Bronchial epithelial cell (primary cell): ENCODE measurements at regions not wholly inside any gene's neighbourhood (a gene's known extent, or its start where the extent isn't known, plus 50 kb on each side); places are given as distances from the start of the nearest gene placed in this dataset.
A peak's percentile ranks its signal among the peaks of the same experiment; 100 is the strongest.

ENCODE experiments used
- DNase-seq: peaks from one replicate; pipeline ENCODE4 v3.0.0-alpha.2; 2010; ENCODE audit warnings: low read depth
- FAIRE-seq: peaks from 2 replicates; lab custom pipeline; 2011; peaks lifted over from hg19 to GRCh38; lab: Jason Lieb, UNC
- H3K27me3 ChIP-seq: 2 replicates; pipeline ENCODE4 v1.5.1; 2011; ENCODE audit warnings: low read length; ENCODE audit not compliant: control insufficient read depth, insufficient read depth
- H3K36me3 ChIP-seq: 2 replicates; pipeline ENCODE4 v1.5.1; 2011; ENCODE audit warnings: low read length; ENCODE audit not compliant: control insufficient read depth, insufficient read depth
- H3K4me3 ChIP-seq: 2 replicates; pipeline ENCODE4 v1.5.1; 2011; ENCODE audit warnings: mild to moderate bottlenecking, low read depth, low read length, control low read depth
- TF ChIP-seq, protein P1 (sequence below): IDR thresholded peaks from 2 replicates; pipeline ENCODE4 v1.5.1; 2011; ENCODE audit warnings: mild to moderate bottlenecking, moderate library complexity, low read length, control low read depth, inconsistent platforms; ENCODE audit not compliant: insufficient read depth, severe bottlenecking

DNA sequence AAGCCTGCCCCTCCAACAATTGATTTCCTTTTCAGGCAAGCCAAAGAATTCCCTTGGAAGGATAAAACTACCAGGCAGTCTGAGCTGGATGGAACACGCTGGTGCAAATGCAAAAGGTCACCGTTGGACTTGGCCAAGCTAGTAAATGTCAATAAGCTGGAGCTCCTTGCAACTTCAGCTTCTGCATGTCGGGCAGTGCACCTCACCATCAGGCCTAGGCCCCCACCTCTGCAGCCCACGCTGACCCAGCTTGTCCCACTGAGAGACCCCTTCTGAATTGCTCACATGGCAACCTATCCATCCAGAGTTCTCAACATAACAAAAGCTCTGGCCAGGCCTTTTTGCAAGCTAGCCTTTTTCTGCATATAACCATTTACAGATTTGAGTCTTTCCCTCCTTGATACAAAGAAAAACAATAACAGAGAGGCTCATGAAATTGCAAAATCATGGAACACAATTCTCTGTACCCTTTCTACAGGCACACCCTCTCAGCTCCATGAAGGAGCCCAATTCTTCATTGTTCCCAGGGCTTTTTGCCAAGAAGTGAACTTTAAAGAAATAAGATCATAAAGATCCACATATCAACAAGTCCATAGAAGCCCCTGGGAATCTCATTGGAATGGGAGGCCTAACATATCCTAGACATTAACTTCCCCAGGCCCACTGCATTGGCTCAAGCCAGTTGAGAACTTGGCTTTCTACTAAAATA, 123.9 kb upstream of the SLIT3 start:
- DNase-seq (no peak), FAIRE-seq (no peak)
- Histone ChIP-seq H3K36me3 (no peaks in the 10 kb centered on the region), H3K27me3 (no peaks in the 10 kb centered on the region), H3K4me3 (no peak overlapping the region)
- TF ChIP-seq, protein P1, sequence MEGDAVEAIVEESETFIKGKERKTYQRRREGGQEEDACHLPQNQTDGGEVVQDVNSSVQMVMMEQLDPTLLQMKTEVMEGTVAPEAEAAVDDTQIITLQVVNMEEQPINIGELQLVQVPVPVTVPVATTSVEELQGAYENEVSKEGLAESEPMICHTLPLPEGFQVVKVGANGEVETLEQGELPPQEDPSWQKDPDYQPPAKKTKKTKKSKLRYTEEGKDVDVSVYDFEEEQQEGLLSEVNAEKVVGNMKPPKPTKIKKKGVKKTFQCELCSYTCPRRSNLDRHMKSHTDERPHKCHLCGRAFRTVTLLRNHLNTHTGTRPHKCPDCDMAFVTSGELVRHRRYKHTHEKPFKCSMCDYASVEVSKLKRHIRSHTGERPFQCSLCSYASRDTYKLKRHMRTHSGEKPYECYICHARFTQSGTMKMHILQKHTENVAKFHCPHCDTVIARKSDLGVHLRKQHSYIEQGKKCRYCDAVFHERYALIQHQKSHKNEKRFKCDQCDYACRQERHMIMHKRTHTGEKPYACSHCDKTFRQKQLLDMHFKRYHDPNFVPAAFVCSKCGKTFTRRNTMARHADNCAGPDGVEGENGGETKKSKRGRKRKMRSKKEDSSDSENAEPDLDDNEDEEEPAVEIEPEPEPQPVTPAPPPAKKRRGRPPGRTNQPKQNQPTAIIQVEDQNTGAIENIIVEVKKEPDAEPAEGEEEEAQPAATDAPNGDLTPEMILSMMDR, result no peak

DNA sequence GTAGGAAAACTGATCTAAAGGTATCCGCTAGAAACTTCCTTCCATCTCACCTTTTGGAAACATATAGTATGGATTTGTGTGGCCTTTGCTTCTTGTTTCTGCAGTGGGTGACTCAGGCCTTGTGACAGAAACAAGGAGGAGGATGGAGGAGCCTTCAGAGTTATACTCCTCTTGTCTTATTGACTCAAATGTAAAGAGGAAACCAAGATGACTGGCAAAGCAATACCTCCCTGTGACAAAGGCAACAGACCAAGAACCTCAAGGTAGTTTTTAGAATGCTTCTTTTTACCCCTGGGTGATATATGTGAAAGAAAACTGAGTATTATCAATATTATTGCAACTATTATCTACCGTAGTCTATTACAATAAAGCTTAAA, 123.3 kb upstream of the SLIT3 start:
- Histone ChIP-seq H3K27me3 (no peaks in the 10 kb centered on the region), H3K36me3 (no peaks in the 10 kb centered on the region), H3K4me3 (no peak overlapping the region)
- FAIRE-seq (no peak), DNase-seq (peak; percentile 15)
- TF ChIP-seq, protein P1, result no peak

DNA sequence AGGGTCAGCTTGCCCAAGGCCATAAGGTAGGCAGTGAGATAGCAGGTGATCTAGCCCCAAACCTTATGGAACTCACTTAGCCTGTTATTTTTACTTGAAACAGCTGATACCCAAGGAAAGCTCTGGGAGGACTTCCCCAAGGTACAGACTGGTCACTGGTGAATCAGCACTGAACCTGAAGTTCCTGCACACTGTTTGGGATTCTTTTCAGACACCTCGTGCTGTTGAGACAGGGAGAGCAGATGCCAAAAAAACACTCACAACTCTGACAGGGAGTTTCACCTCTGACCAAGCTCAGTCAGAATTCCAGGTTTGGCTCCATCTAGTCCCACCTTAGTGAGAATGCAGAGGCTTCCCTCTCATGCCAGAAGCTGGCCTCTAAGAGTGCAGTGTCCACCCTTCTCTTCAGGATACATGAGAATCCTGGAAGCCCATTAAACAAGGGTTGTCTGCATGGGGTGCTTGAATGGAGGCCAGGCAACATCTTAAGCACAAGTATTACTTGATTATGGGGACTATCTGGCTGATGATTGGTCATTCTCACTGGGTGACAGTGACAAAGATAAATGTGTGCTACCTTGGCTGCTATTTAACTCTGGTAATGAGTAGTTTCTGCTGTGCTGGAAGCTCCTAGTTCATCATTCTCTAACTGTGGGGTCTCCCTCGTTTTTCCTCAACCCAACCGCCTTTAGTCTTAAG, 122.8 kb upstream of the SLIT3 start:
- TF ChIP-seq, protein P1, result no peak
- DNase-seq, result peak; percentile 86
- H3K27me3 ChIP-seq, result no peaks in the 10 kb centered on the region
- FAIRE-seq, result no peak
- no peaks in the 10 kb centered on the region for H3K36me3 ChIP-seq
- H3K4me3 ChIP-seq, result no peak overlapping the region

DNA sequence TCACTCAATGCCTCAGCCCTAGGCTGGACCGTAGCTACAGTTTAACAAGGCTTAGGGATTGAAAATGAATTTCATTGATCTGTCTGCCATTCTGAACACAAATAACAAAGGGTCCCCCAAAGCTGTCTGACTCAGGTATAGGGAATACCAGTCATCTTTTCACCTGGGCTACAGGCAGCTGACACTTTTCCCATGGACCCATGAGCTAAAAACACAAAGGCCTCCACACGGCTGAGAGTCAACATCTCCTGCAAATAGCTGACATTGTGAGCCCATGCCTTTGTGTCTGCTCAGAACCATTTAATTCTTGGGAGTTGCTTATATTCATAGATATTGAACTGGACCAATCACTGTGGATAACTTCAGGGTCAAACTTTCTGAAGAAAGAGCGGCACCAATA, 121.1 kb upstream of the SLIT3 start:
- TF ChIP-seq, protein P1, result no peak

DNA sequence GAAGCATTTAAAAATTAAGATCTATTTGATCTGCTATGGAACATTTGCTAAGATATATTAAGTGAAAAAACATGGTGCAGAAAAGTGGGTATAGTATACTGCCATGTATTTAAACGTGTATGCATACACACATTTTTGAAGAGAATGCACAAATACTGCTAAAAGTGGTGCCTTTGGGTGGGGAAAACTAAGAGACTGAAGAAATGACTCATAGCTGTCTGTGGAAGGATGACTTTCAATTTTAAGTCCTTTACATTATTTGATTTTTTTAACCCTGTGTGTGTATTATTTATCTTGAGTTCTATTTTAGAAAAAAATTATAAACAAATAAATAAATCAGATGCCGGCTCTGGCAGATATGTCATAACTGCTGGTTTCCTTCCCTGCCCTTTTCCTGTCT, 120.7 kb upstream of the SLIT3 start:
- Histone ChIP-seq H3K4me3 (no peak overlapping the region), H3K36me3 (no peaks in the 10 kb centered on the region), H3K27me3 (no peaks in the 10 kb centered on the region)
- DNase-seq, result peak; percentile 25
- FAIRE-seq, result no peak
- TF ChIP-seq, protein P1, result no peak

More for the DNA sequence above, 121.1 kb upstream of the SLIT3 start:
- Histone ChIP-seq H3K36me3 (no peaks in the 10 kb centered on the region), H3K4me3 (no peak overlapping the region), H3K27me3 (no peaks in the 10 kb centered on the region)
- DNase-seq (no peak), FAIRE-seq (no peak)

DNA sequence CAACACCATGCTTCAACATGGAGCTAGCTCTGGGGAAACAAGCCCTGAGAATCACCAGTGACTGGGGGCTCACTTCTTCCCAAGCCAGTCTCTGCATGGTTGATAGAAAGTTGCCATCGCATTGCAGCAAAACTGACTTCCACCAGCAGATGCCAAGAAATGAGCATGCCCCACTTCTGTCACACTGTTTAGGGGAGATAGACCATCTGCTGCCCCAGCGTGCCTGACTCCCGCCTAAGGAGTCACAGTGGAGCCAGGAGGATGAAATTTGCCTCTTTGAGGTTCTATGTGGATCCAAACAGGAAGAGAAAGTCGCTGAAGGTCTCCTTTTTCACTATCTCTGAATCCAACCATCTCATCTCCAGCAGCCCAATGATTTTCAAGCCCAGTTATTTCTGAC, 116.7 kb upstream of the SLIT3 start:
- DNase-seq (no peak), FAIRE-seq (no peak)
- Histone ChIP-seq H3K36me3 (no peaks in the 10 kb centered on the region), H3K27me3 (no peaks in the 10 kb centered on the region), H3K4me3 (no peak overlapping the region)
- TF ChIP-seq, protein P1, result no peak
